Endodermal cell (in vitro differentiated cells): ENCODE measurements at regions not wholly inside any gene's neighbourhood (a gene's known extent, or its start where the extent isn't known, plus 50 kb on each side); places are given as distances from the start of the nearest gene placed in this dataset.
"Not testable (repeated sequence)": the region's sequence is repeated elsewhere in the genome, so short reads cannot be mapped to it uniquely, and the experiment has no call there.

Experiments used
- DNase-seq: peaks from one replicate; pipeline ENCODE4 v3.0.0-alpha.2; 2017
- H3K27ac ChIP-seq: 2 replicates; pipeline ENCODE4 v1.5.1; 2013; ENCODE audit warnings: mild to moderate bottlenecking, low read depth, low read length, moderate library complexity
- H3K27me3 ChIP-seq: 2 replicates; pipeline ENCODE4 v1.6.1; 2013; ENCODE audit warnings: mild to moderate bottlenecking, low read length, moderate library complexity; ENCODE audit not compliant: insufficient read depth, control insufficient read depth, poor library complexity, severe bottlenecking
- H3K36me3 ChIP-seq: 2 replicates; pipeline ENCODE4 v1.7.0; 2013; ENCODE audit warnings: mild to moderate bottlenecking, low read length, moderate library complexity; ENCODE audit not compliant: control insufficient read depth, insufficient read depth
- H3K4me1 ChIP-seq: one replicate; pipeline ENCODE4 v1.7.0; 2013; ENCODE audit warnings: low read length; ENCODE audit not compliant: control insufficient read depth, insufficient read depth
- H3K4me3 ChIP-seq: 2 replicates; pipeline ENCODE4 v1.5.1; 2013; ENCODE audit warnings: mild to moderate bottlenecking, low read length, moderate library complexity
- H3K9ac ChIP-seq: 2 replicates; pipeline ENCODE4 v1.6.1; 2013; ENCODE audit warnings: mild to moderate bottlenecking, low read length, moderate library complexity; ENCODE audit not compliant: poor library complexity, severe bottlenecking; ENCODE audit errors: extremely low read depth
- H3K9me3 ChIP-seq: 2 replicates; pipeline ENCODE4 v1.6.1; 2013; ENCODE audit warnings: mild to moderate bottlenecking, low read length, moderate library complexity; ENCODE audit not compliant: control insufficient read depth
- H3K27ac Mint-ChIP-seq: 2 replicates; pipeline ENCODE4 v1.8.0; 2020; ENCODE audit warnings: mixed read lengths
- H3K27me3 Mint-ChIP-seq: 2 replicates; pipeline ENCODE4 v1.8.0; 2021; ENCODE audit warnings: mild to moderate bottlenecking, mixed read lengths; ENCODE audit not compliant: insufficient read depth
- H3K36me3 Mint-ChIP-seq: 2 replicates; pipeline ENCODE4 v1.8.0; 2020; ENCODE audit warnings: low read depth, mixed read lengths
- H3K4me1 Mint-ChIP-seq: 2 replicates; pipeline ENCODE4 v1.8.0; 2020; ENCODE audit warnings: mixed read lengths
- H3K4me3 Mint-ChIP-seq: 2 replicates; pipeline ENCODE4 v1.8.0; 2020; ENCODE audit warnings: mild to moderate bottlenecking, moderate library complexity, mixed read lengths
- H3K9me3 Mint-ChIP-seq: 2 replicates; pipeline ENCODE4 v1.8.0; 2020; ENCODE audit warnings: mild to moderate bottlenecking, mixed read lengths
- WGBS, 2 experiments: methylation state at CpG; one replicate each; pipeline versions ENCODE4 v1.1.5 to v1.1.7; 2013; ENCODE audit warnings: missing lambda C conversion rate in 2 of 2, mixed read lengths in 1 of 2; ENCODE audit not compliant: insufficient coverage in 1 of 2, insufficient read length in 1 of 2; 5-methylcytosine and 5-hydroxymethylcytosine counted together
- TF ChIP-seq, protein P1 (sequence below): fragments of 200-600 bp; sonication (generic); conservative IDR thresholded peaks from 2 replicates; pipeline ENCODE4 v1.5.0; 2021; ENCODE audit warnings: antibody characterized with exemption, mild to moderate bottlenecking

DNA sequence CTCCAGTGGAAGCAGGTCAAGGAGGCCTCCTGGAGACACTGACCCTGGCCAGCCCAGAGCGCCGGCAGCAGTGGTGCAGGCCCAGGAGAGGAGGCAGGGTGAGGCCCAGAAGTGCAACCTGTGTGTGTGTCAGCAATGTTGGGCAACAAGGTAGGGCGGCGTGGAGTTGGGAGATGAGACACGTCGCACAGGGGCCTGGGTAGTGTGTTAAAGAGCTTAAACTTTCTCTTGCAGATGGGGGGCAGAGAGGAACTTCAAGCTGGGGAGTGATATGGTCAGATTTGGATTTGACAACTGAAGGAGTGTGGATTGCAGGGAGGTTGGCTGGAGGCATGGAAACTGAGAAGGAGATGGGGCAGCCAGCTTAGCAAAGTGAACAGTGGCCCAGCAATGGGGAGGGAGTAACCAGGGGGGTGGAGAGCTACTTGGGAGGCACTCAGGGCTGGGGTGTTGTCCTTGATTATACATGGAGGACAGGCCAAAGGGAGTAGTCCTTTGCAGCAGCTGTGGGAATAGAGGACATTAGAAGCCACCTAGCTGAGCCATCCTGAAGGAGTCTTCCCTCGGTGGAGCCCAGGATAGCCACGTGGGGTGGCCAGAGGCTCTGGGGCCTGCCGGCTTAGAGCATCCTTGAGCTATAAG, 278.6 kb upstream of the HS6ST1 start:
- Mint-ChIP-seq H3K27ac (no peak overlapping the region), H3K36me3 (no peaks in the 10 kb centered on the region), H3K27me3 (no peaks in the 10 kb centered on the region), H3K4me3 (no peak overlapping the region), H3K9me3 (no peaks in the 10 kb centered on the region), H3K4me1 (peaks cover 15% of the 10 kb centered on the region)
- Histone ChIP-seq H3K9me3 (no peaks in the 10 kb centered on the region), H3K27me3 (no peaks in the 10 kb centered on the region), H3K27ac (no peak overlapping the region), H3K4me3 (no peak overlapping the region), H3K9ac (no peak overlapping the region), H3K36me3 (no peaks in the 10 kb centered on the region), H3K4me1 (no peaks in the 10 kb centered on the region)
- TF ChIP-seq, protein P1, sequence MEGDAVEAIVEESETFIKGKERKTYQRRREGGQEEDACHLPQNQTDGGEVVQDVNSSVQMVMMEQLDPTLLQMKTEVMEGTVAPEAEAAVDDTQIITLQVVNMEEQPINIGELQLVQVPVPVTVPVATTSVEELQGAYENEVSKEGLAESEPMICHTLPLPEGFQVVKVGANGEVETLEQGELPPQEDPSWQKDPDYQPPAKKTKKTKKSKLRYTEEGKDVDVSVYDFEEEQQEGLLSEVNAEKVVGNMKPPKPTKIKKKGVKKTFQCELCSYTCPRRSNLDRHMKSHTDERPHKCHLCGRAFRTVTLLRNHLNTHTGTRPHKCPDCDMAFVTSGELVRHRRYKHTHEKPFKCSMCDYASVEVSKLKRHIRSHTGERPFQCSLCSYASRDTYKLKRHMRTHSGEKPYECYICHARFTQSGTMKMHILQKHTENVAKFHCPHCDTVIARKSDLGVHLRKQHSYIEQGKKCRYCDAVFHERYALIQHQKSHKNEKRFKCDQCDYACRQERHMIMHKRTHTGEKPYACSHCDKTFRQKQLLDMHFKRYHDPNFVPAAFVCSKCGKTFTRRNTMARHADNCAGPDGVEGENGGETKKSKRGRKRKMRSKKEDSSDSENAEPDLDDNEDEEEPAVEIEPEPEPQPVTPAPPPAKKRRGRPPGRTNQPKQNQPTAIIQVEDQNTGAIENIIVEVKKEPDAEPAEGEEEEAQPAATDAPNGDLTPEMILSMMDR: no peak
- DNase-seq: no peak
- 72 to 84% methylated on average over 4 to 9 of the region's 9 CpGs for WGBS, 2 experiments

DNA sequence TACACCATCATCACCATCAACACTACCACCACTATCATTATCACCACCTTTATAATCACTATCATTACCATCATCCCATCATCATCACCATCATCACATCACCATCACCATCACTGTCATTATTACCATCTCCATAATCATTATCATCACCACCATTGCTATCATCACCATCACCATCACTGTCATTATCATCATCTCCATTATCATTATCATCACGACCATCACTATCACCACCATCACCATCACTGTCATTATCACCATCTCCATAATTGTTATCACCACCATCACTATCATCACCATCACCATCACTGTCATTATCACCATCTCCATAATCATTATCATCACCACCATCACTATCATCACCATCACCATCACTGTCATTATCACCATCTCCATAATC, 279.6 kb upstream of the HS6ST1 start:
- not testable (repeated sequence) for H3K4me1 ChIP-seq, H3K36me3 Mint-ChIP-seq, H3K4me3 Mint-ChIP-seq, H3K27ac ChIP-seq, H3K9me3 Mint-ChIP-seq, DNase-seq, H3K27ac Mint-ChIP-seq, H3K9me3 ChIP-seq, H3K36me3 ChIP-seq, H3K27me3 Mint-ChIP-seq, H3K9ac ChIP-seq, H3K4me3 ChIP-seq, H3K27me3 ChIP-seq
- 95 to 100% methylated on average over 1 of the region's 1 CpG for WGBS, 2 experiments
- H3K4me1 Mint-ChIP-seq: peaks cover 14% of the 10 kb centered on the region

DNA sequence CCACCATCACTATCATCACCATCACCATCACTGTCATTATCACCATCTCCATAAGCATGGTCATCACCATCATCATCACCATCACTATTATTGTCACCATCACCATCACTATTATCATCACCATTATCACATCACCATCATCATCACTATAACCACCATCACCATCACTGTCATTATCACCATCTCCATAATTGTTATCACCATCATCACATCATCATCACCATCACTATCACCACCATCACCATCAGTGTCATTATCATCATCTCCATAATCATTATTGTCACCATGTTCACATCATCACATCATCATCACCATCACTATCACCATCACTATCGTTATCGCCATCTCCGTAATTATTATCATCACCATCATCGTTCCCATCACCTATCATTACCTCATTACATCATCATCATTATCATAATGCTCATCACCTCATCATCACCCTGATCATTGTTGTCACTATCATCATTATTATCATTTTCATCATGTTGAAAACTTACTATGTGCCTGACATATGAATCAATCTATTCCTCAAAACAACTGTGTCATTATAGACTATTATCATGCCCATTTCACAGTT, 280.3 kb upstream of the HS6ST1 start:
- Histone ChIP-seq H3K27ac (no peak overlapping the region), H3K9ac (no peak overlapping the region), H3K9me3 (no peaks in the 10 kb centered on the region), H3K27me3 (no peaks in the 10 kb centered on the region), H3K36me3 (no peaks in the 10 kb centered on the region), H3K4me3 (no peak overlapping the region), H3K4me1 (no peaks in the 10 kb centered on the region)
- H3K27me3 Mint-ChIP-seq: no peaks in the 10 kb centered on the region
- TF ChIP-seq, protein P1: no peak
- H3K4me3 Mint-ChIP-seq: no peak overlapping the region
- no peaks in the 10 kb centered on the region for H3K36me3 Mint-ChIP-seq
- peaks cover 13% of the 10 kb centered on the region for H3K4me1 Mint-ChIP-seq
- H3K9me3 Mint-ChIP-seq: no peaks in the 10 kb centered on the region
- DNase-seq: no peak
- WGBS, 2 experiments: 96 to 97% methylated on average over 4 of the region's 4 CpGs
- H3K27ac Mint-ChIP-seq: no peak overlapping the region
